HG03469 (cell line): ENCODE measurements at regions not wholly inside any gene's neighbourhood (a gene's known extent, or its start where the extent isn't known, plus 50 kb on each side); places are given as distances from the start of the nearest gene placed in this dataset.
"Not testable (repeated sequence)": the region's sequence is repeated elsewhere in the genome, so short reads cannot be mapped to it uniquely, and the experiment has no call there.

Experiments used
- ATAC-seq: cut with Tn5 transposase; IDR thresholded peaks from one replicate; pipeline ENCODE4 v1.9.1; 2021; ENCODE audit warnings: mild to moderate bottlenecking, moderate library complexity, moderate number of reproducible peaks; ENCODE audit not compliant: unreplicated experiment

- no peak for ATAC-seq
These were observed 141.1 kb upstream of the NDST3 start for GRCh38 chr4:117893207-117893606.

- no peak for ATAC-seq
These were observed 135.8 kb upstream of the NDST3 start for GRCh38 chr4:117898496-117898895.

GRCh38 chr4:117900832-117901231 is 133.5 kb upstream of the NDST3 start:
- no peak for ATAC-seq

- ATAC-seq: no peak
These were observed 126.6 kb upstream of the NDST3 start for GRCh38 chr4:117907646-117908045.

GRCh38 chr4:117908306-117909207 is 125.7 kb upstream of the NDST3 start:
- no peak for ATAC-seq

GRCh38 chr4:117916728-117917127 is 117.6 kb upstream of the NDST3 start:
- no peak for ATAC-seq

- ATAC-seq: not testable (repeated sequence)
These were observed 112.0 kb upstream of the NDST3 start for GRCh38 chr4:117922311-117922710.

- ATAC-seq: not testable (repeated sequence)
These were observed 106.5 kb upstream of the NDST3 start for GRCh38 chr4:117927823-117928222.

GRCh38 chr4:117941611-117942010 is 92.7 kb upstream of the NDST3 start:
- no peak for ATAC-seq

GRCh38 chr4:117949621-117950020 is 84.7 kb upstream of the NDST3 start:
- no peak for ATAC-seq

- no peak for ATAC-seq
These were observed 76.7 kb upstream of the NDST3 start for GRCh38 chr4:117957571-117957970.

- no peak for ATAC-seq
These were observed 68.7 kb upstream of the NDST3 start for GRCh38 chr4:117965622-117966021.

- no peak for ATAC-seq
These were observed 65.7 kb upstream of the NDST3 start for GRCh38 chr4:117968606-117969005.

GRCh38 chr4:117971403-117971802 is 62.9 kb upstream of the NDST3 start:
- no peak for ATAC-seq

GRCh38 chr4:117983541-117984365 is 50.5 kb upstream of the NDST3 start:
- no peak for ATAC-seq

GRCh38 chr4:117984366-117984680 is 50.0 kb upstream of the NDST3 start:
- no peak for ATAC-seq
